Peyer's patch (tissue), 4 donors: ENCODE measurements at regions not wholly inside any gene's neighbourhood (a gene's known extent, or its start where the extent isn't known, plus 50 kb on each side); places are given as distances from the start of the nearest gene placed in this dataset.

Source experiments
- POLR2A ChIP-seq, 2 donors: fragments of 450-650 bp; IDR thresholded peaks; one replicate each; pipeline ENCODE4 v1.5.1; 2017; ENCODE audit warnings: antibody characterized with exemption in 2 of 2, mild to moderate bottlenecking in 2 of 2, moderate library complexity in 2 of 2
- TF ChIP-seq, protein P1 (sequence below), 6 experiments: fragments of 450-650 bp in 4 of 6; fragments of 200-600 bp in 2 of 6; sonication (generic) in 1 of 6; IDR thresholded peaks; one replicate each; pipeline ENCODE4 v1.5.1; 2017 to 2019; ENCODE audit warnings: antibody characterized with exemption in 6 of 6, mild to moderate bottlenecking in 3 of 6, moderate library complexity in 1 of 6

- TF ChIP-seq, protein P1, sequence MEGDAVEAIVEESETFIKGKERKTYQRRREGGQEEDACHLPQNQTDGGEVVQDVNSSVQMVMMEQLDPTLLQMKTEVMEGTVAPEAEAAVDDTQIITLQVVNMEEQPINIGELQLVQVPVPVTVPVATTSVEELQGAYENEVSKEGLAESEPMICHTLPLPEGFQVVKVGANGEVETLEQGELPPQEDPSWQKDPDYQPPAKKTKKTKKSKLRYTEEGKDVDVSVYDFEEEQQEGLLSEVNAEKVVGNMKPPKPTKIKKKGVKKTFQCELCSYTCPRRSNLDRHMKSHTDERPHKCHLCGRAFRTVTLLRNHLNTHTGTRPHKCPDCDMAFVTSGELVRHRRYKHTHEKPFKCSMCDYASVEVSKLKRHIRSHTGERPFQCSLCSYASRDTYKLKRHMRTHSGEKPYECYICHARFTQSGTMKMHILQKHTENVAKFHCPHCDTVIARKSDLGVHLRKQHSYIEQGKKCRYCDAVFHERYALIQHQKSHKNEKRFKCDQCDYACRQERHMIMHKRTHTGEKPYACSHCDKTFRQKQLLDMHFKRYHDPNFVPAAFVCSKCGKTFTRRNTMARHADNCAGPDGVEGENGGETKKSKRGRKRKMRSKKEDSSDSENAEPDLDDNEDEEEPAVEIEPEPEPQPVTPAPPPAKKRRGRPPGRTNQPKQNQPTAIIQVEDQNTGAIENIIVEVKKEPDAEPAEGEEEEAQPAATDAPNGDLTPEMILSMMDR (IDR thresholded peaks at IDR 0.05): no peak
- no peak for TF ChIP-seq POLR2A (IDR thresholded peaks at IDR 0.05)
Observed at GRCh38 chr2:217076657-217077232, 216.9 kb upstream of the TNP1 start.
